ENCODE measurements at regions not wholly inside any gene's neighbourhood (a gene's known extent, or its start where the extent isn't known, plus 50 kb on each side); places are given as distances from the start of the nearest gene placed in this dataset.

DNA sequence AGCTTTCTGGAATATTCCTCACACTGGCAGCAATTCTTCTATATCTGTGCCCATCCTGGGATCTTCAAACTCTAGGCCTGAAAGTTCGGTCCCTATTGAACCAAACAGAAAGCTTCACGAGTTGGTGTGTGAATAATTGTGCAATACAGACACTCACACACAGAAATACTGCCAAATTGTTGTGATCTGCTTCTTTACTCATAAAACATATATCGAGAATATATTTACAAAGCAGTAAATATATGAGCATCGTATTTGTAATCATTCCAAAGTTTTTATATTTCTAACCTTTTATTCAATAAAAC is 56.6 kb upstream of the BEX4 start:
- TF ChIP-seq ZNF317 (CRISPR knock-in tag; IDR thresholded peaks at IDR 0.05) (no peak), RAD21 (CRISPR knock-in tag; IDR thresholded peaks at IDR 0.05) (no peak), SMYD3 (CRISPR knock-in tag; IDR thresholded peaks at IDR 0.05) (no peak), NFRKB (IDR thresholded peaks at IDR 0.05) (no peak)
- TF ChIP-seq, protein P1, sequence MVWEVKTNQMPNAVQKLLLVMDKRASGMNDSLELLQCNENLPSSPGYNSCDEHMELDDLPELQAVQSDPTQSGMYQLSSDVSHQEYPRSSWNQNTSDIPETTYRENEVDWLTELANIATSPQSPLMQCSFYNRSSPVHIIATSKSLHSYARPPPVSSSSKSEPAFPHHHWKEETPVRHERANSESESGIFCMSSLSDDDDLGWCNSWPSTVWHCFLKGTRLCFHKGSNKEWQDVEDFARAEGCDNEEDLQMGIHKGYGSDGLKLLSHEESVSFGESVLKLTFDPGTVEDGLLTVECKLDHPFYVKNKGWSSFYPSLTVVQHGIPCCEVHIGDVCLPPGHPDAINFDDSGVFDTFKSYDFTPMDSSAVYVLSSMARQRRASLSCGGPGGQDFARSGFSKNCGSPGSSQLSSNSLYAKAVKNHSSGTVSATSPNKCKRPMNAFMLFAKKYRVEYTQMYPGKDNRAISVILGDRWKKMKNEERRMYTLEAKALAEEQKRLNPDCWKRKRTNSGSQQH (CRISPR knock-in tag; IDR thresholded peaks at IDR 0.05; ENCODE audit: low read depth): no peak
